Colonic mucosa (tissue), 4 donors: ENCODE measurements at regions not wholly inside any gene's neighbourhood (a gene's known extent, or its start where the extent isn't known, plus 50 kb on each side); places are given as distances from the start of the nearest gene placed in this dataset.

Experiments used
- DNase-seq: peaks from one replicate; pipeline ENCODE4 v3.0.0-alpha.2; 2020
- H3K27ac ChIP-seq: fragments of 200-600 bp; one replicate; pipeline ENCODE4 v1.8.0; 2021
- H3K27me3 ChIP-seq: fragments of 200-600 bp; one replicate; pipeline ENCODE4 v1.8.0; 2021
- H3K36me3 ChIP-seq: fragments of 200-600 bp; one replicate; pipeline ENCODE4 v1.8.0; 2021
- H3K4me1 ChIP-seq: fragments of 200-600 bp; one replicate; pipeline ENCODE4 v1.8.0; 2021; ENCODE audit warnings: mild to moderate bottlenecking
- H3K4me3 ChIP-seq: fragments of 200-600 bp; one replicate; pipeline ENCODE4 v1.8.0; 2021
- H3K9ac ChIP-seq, 2 donors: one replicate each; pipeline ENCODE4 v1.7.0; 2013; ENCODE audit warnings: control low read depth in 2 of 2, low read depth in 2 of 2, low read length in 2 of 2
- H3K9me3 ChIP-seq: fragments of 200-600 bp; one replicate; pipeline ENCODE4 v1.8.0; 2021
- intact Hi-C: fragments of 100-400 bp; cut with DNase I; formaldehyde crosslinking; loops from one replicate; pipeline ENCODE4 v1.14.1; 2022
- TF ChIP-seq, protein P1 (sequence below): fragments of 200-600 bp; IDR thresholded peaks from one replicate; pipeline ENCODE4 v1.8.0; 2022; ENCODE audit warnings: antibody characterized with exemption, mild to moderate bottlenecking
- donor health status: healthy.
- donor health status: DM: no; HTN: no; CAD: no.
- donor health status: DM: no; HTN: no; CAD: no.

- Histone ChIP-seq H3K36me3 (no peaks in the 10 kb centered on the region), H3K9ac (no peak overlapping the region), H3K4me3 (no peak overlapping the region), H3K27ac (no peak overlapping the region), H3K9me3 (no peaks in the 10 kb centered on the region), H3K4me1 (peaks cover 13% of the 10 kb centered on the region), H3K27me3 (no peaks in the 10 kb centered on the region)
- intact Hi-C loops, result no loop called here
- DNase-seq, result peak; percentile 35
- TF ChIP-seq, protein P1, sequence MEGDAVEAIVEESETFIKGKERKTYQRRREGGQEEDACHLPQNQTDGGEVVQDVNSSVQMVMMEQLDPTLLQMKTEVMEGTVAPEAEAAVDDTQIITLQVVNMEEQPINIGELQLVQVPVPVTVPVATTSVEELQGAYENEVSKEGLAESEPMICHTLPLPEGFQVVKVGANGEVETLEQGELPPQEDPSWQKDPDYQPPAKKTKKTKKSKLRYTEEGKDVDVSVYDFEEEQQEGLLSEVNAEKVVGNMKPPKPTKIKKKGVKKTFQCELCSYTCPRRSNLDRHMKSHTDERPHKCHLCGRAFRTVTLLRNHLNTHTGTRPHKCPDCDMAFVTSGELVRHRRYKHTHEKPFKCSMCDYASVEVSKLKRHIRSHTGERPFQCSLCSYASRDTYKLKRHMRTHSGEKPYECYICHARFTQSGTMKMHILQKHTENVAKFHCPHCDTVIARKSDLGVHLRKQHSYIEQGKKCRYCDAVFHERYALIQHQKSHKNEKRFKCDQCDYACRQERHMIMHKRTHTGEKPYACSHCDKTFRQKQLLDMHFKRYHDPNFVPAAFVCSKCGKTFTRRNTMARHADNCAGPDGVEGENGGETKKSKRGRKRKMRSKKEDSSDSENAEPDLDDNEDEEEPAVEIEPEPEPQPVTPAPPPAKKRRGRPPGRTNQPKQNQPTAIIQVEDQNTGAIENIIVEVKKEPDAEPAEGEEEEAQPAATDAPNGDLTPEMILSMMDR, result no peak
Measured at GRCh38 chr5:96144289-96144688, 182.6 kb upstream of the ELL2 start.

- Histone ChIP-seq H3K4me1 (peaks cover 13% of the 10 kb centered on the region), H3K9me3 (no peaks in the 10 kb centered on the region), H3K27me3 (no peaks in the 10 kb centered on the region), H3K36me3 (no peaks in the 10 kb centered on the region), H3K9ac (no peak overlapping the region), H3K27ac (peak overlapping the region; percentile 65), H3K4me3 (no peak overlapping the region)
- TF ChIP-seq, protein P1, result no peak
- intact Hi-C loops, result no loop called here
- DNase-seq, result peak; percentile 31
Measured at GRCh38 chr5:96143450-96143849, 181.8 kb upstream of the ELL2 start.

- Histone ChIP-seq H3K9me3 (no peaks in the 10 kb centered on the region), H3K9ac (peak overlapping the region in 1 of 2 donors; percentile 32), H3K4me1 (peaks cover 13% of the 10 kb centered on the region), H3K4me3 (no peak overlapping the region), H3K36me3 (no peaks in the 10 kb centered on the region), H3K27ac (peak overlapping the region; percentile 65), H3K27me3 (no peaks in the 10 kb centered on the region)
- DNase-seq, result no peak
- intact Hi-C loops, result no loop called here
- TF ChIP-seq, protein P1, result no peak
Measured at GRCh38 chr5:96142786-96143434, 181.3 kb upstream of the ELL2 start.

- H3K27ac ChIP-seq, result peak overlapping the region; percentile 65
- no peaks in the 10 kb centered on the region for H3K27me3 ChIP-seq
- no peaks in the 10 kb centered on the region for H3K9me3 ChIP-seq
- intact Hi-C loops, result no loop called here
- DNase-seq, result no peak
- no peaks in the 10 kb centered on the region for H3K36me3 ChIP-seq
- no peak overlapping the region for H3K4me3 ChIP-seq
- H3K4me1 ChIP-seq, result peaks cover 13% of the 10 kb centered on the region
- H3K9ac ChIP-seq, result peak overlapping the region in 1 of 2 donors; percentile 32
- TF ChIP-seq, protein P1, result no peak
Measured at GRCh38 chr5:96142184-96142781, 180.6 kb upstream of the ELL2 start.

- Histone ChIP-seq H3K9me3 (no peaks in the 10 kb centered on the region), H3K36me3 (no peaks in the 10 kb centered on the region), H3K4me1 (peaks cover 13% of the 10 kb centered on the region), H3K4me3 (no peak overlapping the region), H3K27ac (peak overlapping the region; percentile 65), H3K9ac (no peak overlapping the region), H3K27me3 (no peaks in the 10 kb centered on the region)
- TF ChIP-seq, protein P1, result no peak
- intact Hi-C loops, result no loop called here
- DNase-seq, result no peak
Measured at GRCh38 chr5:96141749-96142148, 180.1 kb upstream of the ELL2 start.
